Endometrium (tissue), 2 donors: ENCODE measurements at regions not wholly inside any gene's neighbourhood (a gene's known extent, or its start where the extent isn't known, plus 50 kb on each side); places are given as distances from the start of the nearest gene placed in this dataset.

Source experiments
- FAIRE-seq: peaks from 2 replicates; lab custom pipeline; 2012; peaks lifted over from hg19 to GRCh38; lab: Jason Lieb, UNC
- donor health status: control.
- donor health status: control.

DNA sequence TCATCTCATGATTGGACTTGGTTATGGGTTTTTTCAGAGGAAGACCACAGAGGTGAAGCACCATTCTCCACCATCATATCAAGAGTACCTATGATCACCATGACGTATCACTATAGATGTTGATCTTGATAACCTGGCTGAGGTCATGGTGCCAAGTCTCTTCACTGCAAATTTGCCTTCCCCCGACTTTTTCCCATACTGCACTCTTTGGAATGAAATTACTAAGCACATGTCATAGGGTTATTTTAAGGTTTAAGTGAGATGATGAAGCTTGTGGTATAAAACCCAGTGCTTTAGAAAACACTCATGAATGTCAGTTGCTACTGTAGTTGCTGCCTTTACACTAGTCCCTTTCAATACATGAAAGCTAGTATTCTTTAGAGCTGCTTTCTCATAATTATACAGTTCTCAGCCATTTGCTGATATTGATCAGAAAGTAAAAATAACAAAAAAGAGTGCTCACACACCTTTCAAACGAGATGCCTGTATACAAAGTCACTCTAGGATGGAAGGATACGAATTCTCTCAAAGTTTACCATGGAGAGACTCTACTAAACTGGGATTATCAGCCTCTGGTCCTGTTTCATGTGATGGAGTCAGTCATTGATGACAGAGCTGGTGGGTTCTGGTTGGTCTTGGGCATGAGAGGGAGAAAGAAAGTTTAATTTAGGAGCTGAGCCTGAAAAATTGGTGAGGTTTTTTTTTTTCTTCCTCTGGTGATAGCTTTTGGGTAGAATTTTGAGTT is 228.1 kb downstream of the PRL start:
- FAIRE-seq = no peak

DNA sequence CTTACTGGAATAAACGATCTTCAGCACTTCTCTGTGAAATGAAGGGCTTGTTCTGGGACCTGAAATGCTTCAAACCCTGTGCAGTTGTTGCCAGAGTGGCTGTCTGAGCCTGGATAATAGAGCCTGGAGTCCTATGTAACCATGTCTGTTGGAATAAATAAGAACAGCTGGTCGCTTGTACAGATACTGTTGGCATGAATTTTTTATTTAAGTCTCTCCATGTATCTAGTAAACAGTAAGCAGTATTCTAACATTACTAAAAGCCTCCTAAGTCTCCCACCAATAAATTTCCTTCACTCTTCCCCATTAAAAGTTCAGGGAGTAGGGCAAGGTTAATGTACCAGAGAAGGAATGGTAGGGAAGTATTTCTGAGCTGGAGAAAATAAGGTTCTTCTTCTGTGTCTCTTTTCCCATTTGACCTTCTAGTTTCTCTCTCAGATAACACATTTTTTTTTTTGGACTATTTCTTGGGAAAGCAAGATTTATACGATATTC is 227.5 kb downstream of the PRL start:
- FAIRE-seq = peak; percentile 85

DNA sequence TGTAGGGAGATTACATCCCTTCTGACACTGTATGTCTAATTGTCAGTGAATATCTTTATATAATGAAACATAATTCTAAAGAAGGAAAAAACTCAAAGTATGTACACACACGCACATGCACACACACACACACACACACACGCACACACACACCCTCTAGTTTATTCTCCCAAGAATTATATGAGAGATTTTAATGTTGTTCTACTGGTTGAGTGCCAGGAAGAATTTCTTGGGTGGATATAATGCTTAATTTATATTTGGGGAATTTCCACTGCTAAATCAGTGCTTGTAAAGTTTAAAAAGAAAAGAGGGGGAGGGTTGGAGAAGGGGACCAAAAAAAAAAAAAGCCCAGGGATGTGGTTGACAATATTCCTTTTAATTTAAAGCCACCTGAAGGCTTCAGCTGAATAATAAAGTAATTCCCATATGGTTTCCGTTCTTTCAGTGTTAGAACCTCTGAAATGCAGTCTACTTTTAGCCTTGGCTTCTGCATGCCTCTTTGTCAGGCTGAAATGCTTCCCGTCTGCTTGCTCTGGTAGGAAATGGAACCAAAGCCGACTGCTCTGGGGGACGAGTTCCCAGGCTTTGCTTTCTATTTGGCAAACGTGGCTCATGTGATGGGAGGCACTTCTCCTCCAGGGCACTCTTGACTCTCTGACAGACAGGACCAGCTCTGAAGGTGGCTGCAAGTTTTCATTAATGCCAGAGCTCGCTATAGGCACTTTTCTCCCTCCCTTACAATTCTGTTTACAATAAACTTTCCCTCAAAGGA is 225.4 kb downstream of the PRL start:
- FAIRE-seq = no peak

DNA sequence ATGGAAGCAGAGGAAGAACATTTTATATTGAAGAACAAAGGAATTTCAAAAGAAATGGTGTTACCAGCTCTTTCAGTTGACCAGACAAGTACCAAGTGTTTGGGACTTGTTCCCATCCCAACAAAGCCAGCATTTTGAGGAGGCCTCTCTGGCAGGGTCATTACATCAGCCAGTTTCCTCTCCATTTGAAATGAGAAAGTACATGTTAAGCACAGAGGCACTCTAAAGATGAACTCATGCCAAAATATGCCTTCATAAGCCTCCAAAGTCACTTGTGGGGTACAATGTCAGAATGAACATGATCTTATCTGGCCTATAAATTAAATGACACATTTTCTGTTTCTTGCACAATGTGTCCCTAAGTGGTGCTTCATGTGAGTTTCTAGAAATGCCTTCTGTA is 223.9 kb downstream of the PRL start:
- FAIRE-seq = no peak

DNA sequence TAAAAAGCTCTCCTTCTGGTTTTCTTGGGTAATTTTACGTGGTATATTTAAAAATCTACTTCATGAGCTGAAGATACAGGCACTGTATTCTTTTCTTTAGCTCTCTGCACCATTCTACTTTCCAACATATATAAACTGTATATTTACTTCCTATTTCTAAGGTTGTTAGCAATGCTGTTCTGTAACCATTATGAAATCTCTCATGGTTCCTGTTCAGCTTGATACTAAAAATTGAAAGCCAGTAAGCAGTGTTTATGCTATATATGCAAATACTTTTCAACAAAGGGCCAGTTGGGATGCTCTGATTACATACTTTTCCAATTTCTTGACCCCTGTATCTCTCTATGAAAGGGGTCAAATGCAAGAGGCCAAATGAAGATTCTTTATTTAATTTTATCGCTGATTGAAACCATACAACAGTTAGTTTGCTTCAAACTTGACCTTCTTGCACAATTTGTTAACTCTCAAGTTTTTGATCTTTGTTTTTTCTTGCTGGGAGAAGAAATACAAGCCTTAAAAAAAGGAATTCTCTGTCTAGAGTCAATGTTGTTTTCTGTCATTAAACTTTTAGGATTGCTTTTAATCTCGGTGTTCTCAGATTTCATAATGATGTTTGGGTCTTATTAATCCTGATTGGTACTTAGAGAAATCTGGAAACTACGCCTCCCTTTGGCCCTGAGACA is 223.2 kb downstream of the PRL start:
- FAIRE-seq = peak; percentile 99

DNA sequence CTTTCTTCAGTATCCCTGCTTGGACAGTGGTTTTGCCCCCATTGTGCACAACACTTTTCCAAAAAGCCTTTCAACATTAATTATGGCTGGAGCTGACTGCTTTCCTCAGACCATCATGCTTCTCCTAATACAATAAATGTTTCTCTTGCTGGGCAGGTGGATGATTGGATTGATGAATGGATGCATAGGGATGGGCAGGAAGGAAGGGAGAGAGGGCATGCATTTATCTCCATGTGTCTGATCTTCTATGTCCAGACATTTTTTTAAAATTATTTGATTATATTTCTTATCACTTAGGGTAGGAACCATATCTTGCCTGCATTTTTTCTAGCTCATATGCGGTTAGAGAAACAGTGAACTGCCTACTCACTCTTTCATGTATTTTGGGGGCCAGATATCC is 218.5 kb downstream of the PRL start:
- no peak for FAIRE-seq

DNA sequence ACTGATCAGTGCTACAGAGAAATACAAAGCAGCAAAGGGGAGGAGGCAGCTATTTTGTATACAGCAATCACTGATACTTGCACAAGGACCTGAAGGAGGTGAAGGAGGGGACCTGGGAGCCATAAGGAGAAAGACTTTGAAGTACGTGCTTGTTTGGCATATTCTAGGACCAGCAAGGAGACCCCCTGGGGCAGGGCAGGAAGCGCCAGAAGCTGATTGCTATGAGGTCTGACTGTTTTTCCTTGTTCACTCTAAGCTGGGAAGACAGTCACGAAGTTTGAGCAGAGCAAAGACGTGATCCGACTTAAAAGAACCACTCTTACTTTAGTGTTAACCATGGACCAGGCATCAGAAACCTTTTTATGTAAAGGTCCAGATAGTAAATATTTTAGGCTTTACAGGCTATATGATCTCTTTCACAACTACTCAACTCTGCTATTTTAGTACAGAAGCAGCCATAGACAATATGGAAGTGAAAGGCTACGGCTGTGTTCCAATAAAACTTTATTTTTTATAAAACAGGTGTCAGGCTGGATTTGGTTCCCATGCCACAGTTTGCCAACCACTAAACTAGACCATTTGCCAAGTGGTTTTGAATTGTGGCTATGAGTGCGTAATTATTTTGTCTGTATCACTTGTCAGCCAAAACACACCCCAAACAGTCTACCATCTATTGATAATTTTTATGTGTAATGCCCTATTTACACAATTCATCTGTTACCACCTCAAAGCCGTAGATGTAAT is 217.9 kb downstream of the PRL start:
- no peak for FAIRE-seq

DNA sequence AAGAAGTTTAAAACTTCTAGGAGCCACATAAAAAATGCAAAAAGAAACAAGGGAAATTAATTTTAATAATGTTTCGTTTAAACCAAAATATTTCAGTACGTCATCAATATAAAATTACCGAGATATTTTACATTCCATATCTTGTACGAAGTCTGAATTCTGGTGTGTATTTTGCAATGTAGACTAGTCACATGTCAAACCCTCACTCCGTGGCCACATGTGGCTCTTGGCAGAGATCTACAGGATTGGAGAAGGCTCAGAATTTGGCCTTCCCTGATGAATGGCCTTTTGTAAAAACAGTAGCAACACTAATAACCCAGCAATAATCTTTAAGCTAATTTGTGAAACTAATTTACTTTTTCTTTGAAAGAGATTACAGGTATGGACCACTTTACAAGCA is 217.1 kb downstream of the PRL start:
- FAIRE-seq = peak; percentile 12

DNA sequence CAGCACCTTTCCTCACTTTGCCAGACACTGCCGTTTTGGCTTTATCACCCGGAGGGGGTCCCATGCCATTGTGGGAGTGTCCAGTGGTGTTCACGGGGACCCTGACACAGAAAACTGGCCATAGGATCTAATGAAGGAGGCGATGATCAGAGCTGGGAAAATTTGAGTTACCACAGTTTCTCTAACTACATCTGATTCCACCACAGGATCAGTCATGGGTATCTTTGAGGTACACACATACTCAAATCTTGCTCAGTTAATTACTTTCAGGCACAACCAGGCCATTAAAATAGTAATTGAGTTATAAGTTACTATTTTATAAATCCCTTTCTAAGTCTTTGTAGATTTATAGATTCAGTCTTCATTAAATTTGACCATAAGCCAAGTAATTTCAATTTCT is 215.1 kb downstream of the PRL start:
- no peak for FAIRE-seq

DNA sequence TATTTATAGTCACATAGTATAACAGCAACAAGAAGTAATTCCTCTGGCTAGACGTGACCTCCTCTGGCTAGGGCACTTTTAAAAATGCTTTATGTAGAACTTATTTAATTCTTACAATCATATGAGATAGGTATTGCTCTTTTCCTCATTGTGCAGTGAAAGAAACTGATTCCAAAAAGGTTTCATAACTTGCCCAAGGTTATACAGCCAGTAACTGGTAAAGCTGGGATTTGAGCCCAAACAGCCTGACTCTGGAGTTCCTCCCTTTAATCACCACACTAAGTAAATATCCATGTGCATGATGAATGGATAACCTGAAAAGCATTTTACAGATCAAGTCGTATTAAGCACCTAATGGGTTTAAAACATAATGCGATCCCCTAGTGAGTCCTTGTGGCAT is 214.6 kb downstream of the PRL start:
- FAIRE-seq = no peak

DNA sequence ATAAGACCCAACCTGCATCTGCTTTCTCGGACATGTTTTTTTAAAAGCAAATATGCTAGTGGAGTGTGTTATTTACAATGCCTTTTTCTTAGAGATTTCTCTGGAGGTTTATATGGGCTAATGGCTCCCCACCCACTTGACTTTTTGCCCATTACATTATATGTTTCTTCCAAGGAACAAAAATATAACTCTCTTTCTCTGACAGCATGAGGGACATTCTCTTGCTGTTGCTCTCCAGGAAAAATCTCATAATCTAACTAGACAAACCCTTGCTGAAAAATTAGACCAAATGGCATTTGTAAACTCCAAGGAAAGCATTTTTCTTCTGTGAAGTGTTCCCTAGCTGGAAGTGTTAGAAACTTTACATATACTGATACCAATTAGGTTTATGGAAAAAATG is 213.7 kb downstream of the PRL start:
- no peak for FAIRE-seq

DNA sequence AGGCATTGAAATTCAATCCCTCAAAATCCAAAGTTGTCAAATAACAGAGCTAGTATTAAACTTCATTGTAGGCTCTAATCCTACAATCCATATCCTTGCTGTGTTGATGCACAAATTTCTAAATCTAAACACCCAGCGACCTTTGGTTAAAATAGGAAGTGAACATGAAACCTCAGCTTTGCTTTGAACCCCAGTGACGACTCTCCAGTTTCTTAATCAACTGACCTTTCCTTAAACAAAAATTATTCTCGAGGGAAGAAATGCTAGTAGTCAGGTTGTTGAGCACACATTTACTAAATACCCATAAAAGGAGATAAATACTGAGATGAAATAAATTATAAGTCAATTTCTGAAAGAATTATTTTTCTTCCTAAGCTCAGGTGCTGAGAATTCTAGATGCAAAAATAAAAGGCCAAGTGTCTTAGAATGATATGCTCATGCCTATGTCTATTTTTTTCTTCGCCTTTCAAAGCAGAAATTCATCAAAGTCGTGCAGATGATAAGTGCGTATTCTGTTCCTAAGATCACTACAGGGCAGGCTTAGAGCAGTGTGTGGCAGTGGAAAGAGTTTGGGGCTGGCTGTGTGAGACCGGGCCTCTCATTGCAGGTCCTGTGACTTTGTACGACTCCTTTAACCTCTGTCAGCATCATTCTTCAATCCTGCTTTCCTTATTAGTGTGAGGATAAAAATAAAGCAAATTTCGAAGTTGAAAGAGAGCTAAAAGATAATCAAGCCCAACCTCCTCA is 208.7 kb downstream of the PRL start:
- no peak for FAIRE-seq

DNA sequence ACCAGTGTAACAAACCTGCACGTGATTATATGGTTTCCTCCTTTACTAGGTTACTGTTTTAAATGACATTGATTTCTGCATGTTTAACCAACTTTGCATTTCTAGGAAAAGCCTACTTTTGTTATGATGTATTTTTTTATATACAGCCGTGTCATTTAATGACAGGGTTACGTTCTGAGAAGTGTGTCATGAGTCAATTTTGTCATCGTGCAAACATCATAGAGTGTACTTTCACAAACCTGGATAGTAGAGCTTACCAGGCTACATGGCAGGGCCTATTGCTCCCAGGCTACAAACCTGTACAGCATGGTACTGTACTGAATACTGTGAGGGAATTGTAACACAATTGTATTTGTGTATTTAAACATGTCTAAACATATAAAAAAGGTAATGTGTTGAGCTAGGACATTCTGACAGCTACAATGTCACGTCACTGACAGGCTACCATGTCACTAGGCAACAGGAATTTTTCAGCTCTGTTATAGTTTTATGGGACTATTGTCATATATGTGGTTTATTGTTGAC is 205.3 kb downstream of the PRL start:
- FAIRE-seq = no peak

DNA sequence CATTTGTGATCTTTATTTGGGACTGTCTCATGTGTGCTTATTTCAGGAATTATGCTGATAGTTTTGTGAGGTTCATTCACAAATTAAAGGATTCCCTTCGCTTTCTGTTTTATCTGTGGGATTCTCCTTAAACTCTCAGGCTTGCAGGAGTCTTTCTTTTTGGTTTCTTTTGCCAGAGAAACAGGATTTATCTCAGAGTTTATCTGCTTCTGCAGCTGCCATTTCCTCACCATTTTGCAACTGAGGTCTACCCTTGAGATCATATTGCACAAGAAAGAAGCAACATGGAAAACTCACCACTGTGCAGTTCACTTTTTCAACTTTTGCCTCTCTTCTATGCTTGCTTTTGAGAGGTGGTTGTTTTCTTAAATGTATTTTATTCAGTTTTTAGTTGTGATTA is 201.0 kb downstream of the PRL start:
- no peak for FAIRE-seq

DNA sequence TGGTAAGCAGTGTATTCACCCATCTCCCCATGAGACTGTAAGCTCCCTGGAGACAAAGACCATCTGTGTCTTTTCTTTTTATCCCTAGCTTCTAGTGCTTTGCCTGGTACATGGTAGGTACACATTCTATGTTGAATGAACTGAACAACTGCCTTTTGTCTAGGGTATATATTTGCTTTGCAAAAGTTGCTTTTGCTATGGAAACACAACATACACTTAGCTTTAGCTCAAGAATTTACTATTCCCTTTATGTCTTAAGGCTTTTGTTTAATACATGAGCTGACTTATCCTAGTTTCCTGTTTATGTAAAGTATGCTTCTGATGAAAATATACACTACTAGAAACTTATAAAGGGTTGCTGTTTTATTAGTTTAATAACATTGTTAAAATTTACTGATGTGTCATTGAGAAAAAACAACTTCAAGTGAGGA is 198.2 kb downstream of the PRL start:
- FAIRE-seq = peak; percentile 12

DNA sequence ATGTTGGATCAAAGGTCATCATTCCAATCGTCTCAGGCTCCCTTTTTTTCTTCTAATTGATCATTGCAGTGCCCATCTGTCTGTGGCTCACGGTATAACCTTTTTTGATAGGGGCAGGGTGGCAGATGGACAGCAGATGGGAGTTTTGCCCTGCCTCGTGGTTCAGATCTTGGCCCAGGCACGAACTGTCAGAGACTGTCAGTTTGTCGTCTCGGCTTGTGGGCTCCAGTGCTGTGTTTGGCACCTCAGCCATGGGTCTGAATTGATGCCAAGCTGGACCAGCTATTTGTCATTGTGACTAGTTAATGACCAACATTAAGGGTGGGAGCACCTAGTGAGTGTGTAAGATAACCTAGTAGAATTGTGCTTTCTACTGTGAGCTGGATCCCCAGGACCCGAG is 197.6 kb downstream of the PRL start:
- FAIRE-seq = no peak

DNA sequence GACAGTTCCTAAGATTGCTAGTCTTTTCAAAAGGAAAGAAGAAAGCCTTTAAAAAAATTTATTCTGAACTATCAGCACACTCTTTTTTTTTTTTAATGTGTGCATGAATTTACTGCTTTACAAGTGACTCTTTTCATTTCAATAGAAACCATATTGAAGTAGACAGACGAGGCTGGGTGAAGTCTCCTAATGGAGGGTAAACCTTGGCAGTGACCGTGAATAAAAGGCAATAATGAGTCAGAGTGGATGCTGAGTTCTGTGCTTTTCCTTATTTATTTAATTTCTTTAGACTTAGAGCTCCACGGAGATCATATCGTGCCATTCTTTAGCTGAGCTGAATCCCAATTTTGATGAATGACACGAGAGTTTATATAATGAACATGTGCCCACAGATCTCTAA is 196.9 kb downstream of the PRL start:
- no peak for FAIRE-seq

DNA sequence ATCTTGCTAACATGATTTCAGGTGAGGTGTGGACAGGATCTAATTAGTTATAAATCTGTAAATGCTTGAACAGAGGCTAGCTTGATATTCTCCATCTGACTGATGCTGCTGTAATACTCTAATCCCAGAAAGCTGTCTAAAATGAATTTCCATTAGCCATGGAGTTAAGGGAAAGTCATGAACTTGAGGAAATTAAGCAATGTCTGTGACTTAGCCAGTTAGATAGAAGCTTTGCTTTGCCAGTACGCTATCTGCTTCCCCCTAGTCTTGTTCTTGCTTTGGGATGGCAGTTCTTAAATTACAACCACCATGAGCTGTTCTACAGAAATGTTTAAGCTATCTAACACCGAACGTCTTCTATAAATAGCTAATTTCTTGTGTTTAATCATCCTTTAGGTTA is 195.7 kb downstream of the PRL start:
- no peak for FAIRE-seq

DNA sequence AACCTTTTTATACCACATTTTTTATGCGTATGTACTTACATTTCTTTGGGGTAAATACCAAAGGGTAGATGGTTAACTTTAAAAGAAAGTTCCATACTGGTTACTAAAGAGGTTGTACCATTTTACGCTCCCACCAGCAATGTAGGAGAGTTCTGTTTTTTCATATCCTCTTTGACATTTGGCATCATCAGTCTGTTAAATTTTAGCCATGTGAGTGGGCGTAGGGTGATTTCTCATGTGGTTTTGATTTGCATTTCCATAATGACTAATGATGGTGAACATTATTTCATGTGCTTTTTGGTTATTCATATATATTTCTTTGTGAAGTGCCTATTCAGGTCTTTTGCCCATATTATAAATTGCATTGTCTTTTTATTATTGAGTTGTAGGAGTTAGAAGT is 194.2 kb downstream of the PRL start:
- FAIRE-seq = no peak

DNA sequence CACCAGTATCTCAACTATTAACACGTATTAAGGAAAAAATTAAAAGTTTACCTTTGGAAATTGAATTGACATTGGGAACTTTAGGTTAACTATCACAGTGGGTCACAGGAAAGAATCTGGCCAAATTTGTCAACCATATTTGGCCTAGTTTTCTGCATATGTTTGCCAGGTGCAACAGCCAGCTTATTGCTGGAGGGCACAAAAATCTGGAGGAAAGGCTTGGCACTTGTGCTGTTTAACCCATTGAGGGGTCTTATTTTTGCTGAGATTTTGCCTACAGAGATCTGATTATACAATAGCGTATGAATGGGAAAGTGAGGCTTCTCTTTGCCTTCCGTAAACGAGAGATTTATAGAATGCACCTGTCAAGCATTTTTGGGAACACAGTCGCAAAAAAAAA is 190.4 kb downstream of the PRL start:
- no peak for FAIRE-seq

DNA sequence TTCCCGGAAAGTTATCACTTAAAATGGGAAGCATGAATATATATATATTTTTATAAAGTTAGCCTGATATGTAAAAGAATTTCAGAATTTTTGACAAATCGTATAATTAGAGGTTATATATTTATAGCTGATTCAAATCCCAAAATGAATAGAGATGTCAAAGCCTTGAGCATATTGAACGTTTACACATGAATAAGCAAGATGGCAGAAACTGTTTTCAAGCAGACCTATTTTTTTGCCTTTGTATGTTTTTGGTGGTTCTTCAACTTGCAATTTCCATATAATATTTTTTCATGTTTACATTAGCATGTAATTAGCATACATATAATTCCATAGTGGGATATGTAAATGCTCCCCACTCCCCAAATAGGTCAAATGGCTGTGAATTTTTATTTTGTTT is 189.9 kb downstream of the PRL start:
- no peak for FAIRE-seq
